PC-3 (cell line): ENCODE measurements at regions not wholly inside any gene's neighbourhood (a gene's known extent, or its start where the extent isn't known, plus 50 kb on each side); places are given as distances from the start of the nearest gene placed in this dataset.

Source experiments
- ATAC-seq: fragments of 200-7000 bp; cut with Tn5 transposase; 2 replicates; pipeline ENCODE4 v1.9.1; 2020; ENCODE audit warnings: mild to moderate bottlenecking, moderate library complexity
- BruUV-seq: library from RNA; stranded (reverse); fragments of 400-500 nt; replicated peaks from 2 replicates; lab custom pipeline; 2021; lab: Mats Ljungman, UMichigan
- CTCF ChIA-PET: fragments of 300-600 bp; sonication (Branson Sonifier 250); formaldehyde crosslinking; loops from one replicate; lab custom pipeline; 2022; ENCODE audit warnings: antibody characterized with exemption; lab: Charles Lee
- POLR2A ChIA-PET: fragments of 300-600 bp; sonication (Branson Sonifier 250); formaldehyde crosslinking; loops from one replicate; lab custom pipeline; 2022; ENCODE audit warnings: antibody characterized with exemption; ENCODE audit not compliant: unreplicated experiment; lab: Charles Lee
- DNase-seq: peaks from one replicate; pipeline ENCODE4 v3.0.0-alpha.2; 2015
- H2AFZ ChIP-seq: fragments of 300-600 bp; sonication (generic); 2 replicates; pipeline ENCODE4 v1.6.0; 2016; ENCODE audit warnings: antibody characterized with exemption, low read length
- H3F3A ChIP-seq: fragments of 300-600 bp; sonication (generic); one replicate; pipeline ENCODE4 v1.6.0; 2017; ENCODE audit warnings: antibody characterized with exemption, low read length, control low read depth, mild to moderate bottlenecking; ENCODE audit not compliant: unreplicated experiment
- H3K27ac ChIP-seq: fragments of 300-600 bp; sonication (generic); 2 replicates; pipeline ENCODE4 v1.5.1; 2016; ENCODE audit warnings: mild to moderate bottlenecking, low read length
- H3K27me3 ChIP-seq: fragments of 300-600 bp; sonication (generic); 2 replicates; pipeline ENCODE4 v1.6.1; 2016; ENCODE audit warnings: low read length, mixed read lengths
- H3K36me3 ChIP-seq: fragments of 300-600 bp; sonication (generic); 2 replicates; pipeline ENCODE4 v1.6.1; 2016; ENCODE audit warnings: low read depth, mixed run types, low read length, mixed read lengths
- H3K4me1 ChIP-seq: fragments of 300-600 bp; sonication (generic); 2 replicates; pipeline ENCODE4 v1.5.1; 2016; ENCODE audit warnings: low read length; ENCODE audit not compliant: insufficient read depth
- H3K4me2 ChIP-seq: fragments of 300-600 bp; sonication (generic); 2 replicates; pipeline ENCODE4 v1.6.0; 2016; ENCODE audit warnings: low read length
- H3K4me3 ChIP-seq: fragments of 300-600 bp; sonication (generic); 2 replicates; pipeline ENCODE4 v1.5.1; 2016; ENCODE audit warnings: mild to moderate bottlenecking, low read length, mixed read lengths
- H3K79me2 ChIP-seq: fragments of 300-600 bp; sonication (generic); 2 replicates; pipeline ENCODE4 v1.6.1; 2017; ENCODE audit warnings: low read length, mixed read lengths
- H3K9ac ChIP-seq: fragments of 300-600 bp; sonication (generic); 2 replicates; pipeline ENCODE4 v1.6.0; 2016; ENCODE audit warnings: mild to moderate bottlenecking, low read length
- H3K9me2 ChIP-seq: fragments of 300-600 bp; sonication (generic); replicated peaks from 2 replicates; pipeline ENCODE4 v1.6.1; 2016; ENCODE audit warnings: mixed run types, low read length, mixed read lengths
- H3K9me3 ChIP-seq: fragments of 300-600 bp; sonication (generic); 2 replicates; pipeline ENCODE4 v1.6.1; 2016; ENCODE audit warnings: low read length, mixed read lengths
- H4K20me1 ChIP-seq: fragments of 300-600 bp; sonication (generic); 2 replicates; pipeline ENCODE4 v1.6.1; 2016; ENCODE audit warnings: low read length, mixed read lengths
- EZH2 ChIP-seq: fragments of 300-600 bp; sonication (generic); IDR thresholded peaks from one replicate; pipeline ENCODE4 v1.6.1; 2017; ENCODE audit warnings: antibody characterized with exemption, mild to moderate bottlenecking, low read length; ENCODE audit not compliant: unreplicated experiment
- EZH2phosphoT487 ChIP-seq: fragments of 300-600 bp; sonication (generic); IDR thresholded peaks from 2 replicates; pipeline ENCODE4 v1.6.1; 2018; ENCODE audit warnings: mild to moderate bottlenecking, antibody characterized with exemption, low read length, borderline replicate concordance
- intact Hi-C: fragments of 100-400 bp; cut with micrococcal nuclease; formaldehyde crosslinking; loops from 2 replicates; pipeline ENCODE4 v1.9.0; 2023
- TF ChIP-seq, protein P1 (sequence below): fragments of 300-600 bp; sonication (generic); conservative IDR thresholded peaks from 2 replicates; pipeline ENCODE4 v1.5.1; 2017; ENCODE audit warnings: antibody characterized with exemption, low read depth, mild to moderate bottlenecking, low read length

DNA sequence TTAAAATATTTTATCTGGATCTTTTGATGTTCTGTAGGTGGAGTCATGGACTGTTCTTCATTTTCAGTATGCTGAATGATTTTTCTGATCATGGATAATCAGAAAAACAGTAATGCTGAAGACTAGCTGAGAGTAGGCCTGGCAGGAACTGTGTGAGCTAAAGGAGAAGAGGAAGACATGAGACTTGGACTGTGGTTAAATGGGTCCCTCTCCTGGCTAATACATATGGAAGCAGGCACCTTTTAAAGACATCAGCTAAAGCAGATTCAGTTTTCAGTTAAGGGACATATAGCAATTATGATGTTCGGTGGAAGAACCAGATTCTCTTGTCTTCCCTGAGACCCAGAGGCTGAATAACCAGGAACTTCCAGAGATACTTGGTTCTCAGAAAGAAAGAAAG lies 169.4 kb downstream of the OLFM4 start:
- ChIA-PET CTCF (no interaction called here), POLR2A (no interaction called here)
- no peak overlapping the region for H3K4me3 ChIP-seq

GRCh38 chr13:53198736-53199135 lies 170.1 kb downstream of the OLFM4 start:
- intact Hi-C loops = no loop called here
- ATAC-seq (no peak), DNase-seq (no peak)
- Histone ChIP-seq H3K9ac (no peak overlapping the region), H3K9me2 (no peaks in the 10 kb centered on the region), H3K27ac (no peak overlapping the region), H3K4me2 (no peak overlapping the region), H3K4me1 (no peaks in the 10 kb centered on the region), H3K27me3 (no peaks in the 10 kb centered on the region), H3K79me2 (no peaks in the 10 kb centered on the region), H3F3A (no peaks in the 10 kb centered on the region), H3K9me3 (no peaks in the 10 kb centered on the region), H3K4me3 (no peak overlapping the region), H3K36me3 (no peaks in the 10 kb centered on the region), H2AFZ (no peak overlapping the region), H4K20me1 (no peaks in the 10 kb centered on the region)
- ChIA-PET POLR2A (no interaction called here), CTCF (no interaction called here)
- BruUV-seq = no TSS peak
- TF ChIP-seq EZH2 (no peak), EZH2phosphoT487 (no peak)
- TF ChIP-seq, protein P1, sequence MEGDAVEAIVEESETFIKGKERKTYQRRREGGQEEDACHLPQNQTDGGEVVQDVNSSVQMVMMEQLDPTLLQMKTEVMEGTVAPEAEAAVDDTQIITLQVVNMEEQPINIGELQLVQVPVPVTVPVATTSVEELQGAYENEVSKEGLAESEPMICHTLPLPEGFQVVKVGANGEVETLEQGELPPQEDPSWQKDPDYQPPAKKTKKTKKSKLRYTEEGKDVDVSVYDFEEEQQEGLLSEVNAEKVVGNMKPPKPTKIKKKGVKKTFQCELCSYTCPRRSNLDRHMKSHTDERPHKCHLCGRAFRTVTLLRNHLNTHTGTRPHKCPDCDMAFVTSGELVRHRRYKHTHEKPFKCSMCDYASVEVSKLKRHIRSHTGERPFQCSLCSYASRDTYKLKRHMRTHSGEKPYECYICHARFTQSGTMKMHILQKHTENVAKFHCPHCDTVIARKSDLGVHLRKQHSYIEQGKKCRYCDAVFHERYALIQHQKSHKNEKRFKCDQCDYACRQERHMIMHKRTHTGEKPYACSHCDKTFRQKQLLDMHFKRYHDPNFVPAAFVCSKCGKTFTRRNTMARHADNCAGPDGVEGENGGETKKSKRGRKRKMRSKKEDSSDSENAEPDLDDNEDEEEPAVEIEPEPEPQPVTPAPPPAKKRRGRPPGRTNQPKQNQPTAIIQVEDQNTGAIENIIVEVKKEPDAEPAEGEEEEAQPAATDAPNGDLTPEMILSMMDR = no peak

More for the DNA sequence above, 169.4 kb downstream of the OLFM4 start:
- intact Hi-C loops = no loop called here
- no peaks in the 10 kb centered on the region for H3K27me3 ChIP-seq
- BruUV-seq = no TSS peak
- H3K4me2 ChIP-seq = no peak overlapping the region
- H3K9ac ChIP-seq = no peak overlapping the region
- no peaks in the 10 kb centered on the region for H3K79me2 ChIP-seq
- H3K36me3 ChIP-seq = no peaks in the 10 kb centered on the region
- no peaks in the 10 kb centered on the region for H3K9me3 ChIP-seq
- no peak overlapping the region for H2AFZ ChIP-seq
- ATAC-seq = no peak
- no peak for DNase-seq
- no peak overlapping the region for H3K27ac ChIP-seq
- TF ChIP-seq EZH2 (no peak), EZH2phosphoT487 (no peak)
- TF ChIP-seq, protein P1 = no peak
- H3K4me1 ChIP-seq = no peaks in the 10 kb centered on the region
- H3K9me2 ChIP-seq = no peaks in the 10 kb centered on the region
- no peaks in the 10 kb centered on the region for H3F3A ChIP-seq
- H4K20me1 ChIP-seq = no peaks in the 10 kb centered on the region

GRCh38 chr13:53200075-53200474 lies 171.5 kb downstream of the OLFM4 start:
- POLR2A ChIA-PET = no interaction called here
- CTCF ChIA-PET = no interaction called here
- H3K27me3 ChIP-seq = no peaks in the 10 kb centered on the region

More at GRCh38 chr13:53200075-53200474, 171.5 kb downstream of the OLFM4 start:
- H3K36me3 ChIP-seq = no peaks in the 10 kb centered on the region
- H3K4me3 ChIP-seq = no peak overlapping the region
- no peak overlapping the region for H2AFZ ChIP-seq
- no peaks in the 10 kb centered on the region for H3K9me2 ChIP-seq
- no peak for TF ChIP-seq EZH2
- TF ChIP-seq, protein P1 = no peak
- no peak for TF ChIP-seq EZH2phosphoT487
- BruUV-seq = no TSS peak
- no peak overlapping the region for H3K4me2 ChIP-seq
- no peaks in the 10 kb centered on the region for H3K4me1 ChIP-seq
- ATAC-seq (no peak), DNase-seq (no peak)
- H3K27ac ChIP-seq = no peak overlapping the region
- no peak overlapping the region for H3K9ac ChIP-seq
- H3K9me3 ChIP-seq = no peaks in the 10 kb centered on the region
- no peaks in the 10 kb centered on the region for H4K20me1 ChIP-seq
- intact Hi-C loops = no loop called here
- no peaks in the 10 kb centered on the region for H3F3A ChIP-seq
- H3K79me2 ChIP-seq = no peaks in the 10 kb centered on the region
